ENCODE measurements at regions not wholly inside any gene's neighbourhood (a gene's known extent, or its start where the extent isn't known, plus 50 kb on each side); places are given as distances from the start of the nearest gene placed in this dataset.

- TF ChIP-seq, protein P1, sequence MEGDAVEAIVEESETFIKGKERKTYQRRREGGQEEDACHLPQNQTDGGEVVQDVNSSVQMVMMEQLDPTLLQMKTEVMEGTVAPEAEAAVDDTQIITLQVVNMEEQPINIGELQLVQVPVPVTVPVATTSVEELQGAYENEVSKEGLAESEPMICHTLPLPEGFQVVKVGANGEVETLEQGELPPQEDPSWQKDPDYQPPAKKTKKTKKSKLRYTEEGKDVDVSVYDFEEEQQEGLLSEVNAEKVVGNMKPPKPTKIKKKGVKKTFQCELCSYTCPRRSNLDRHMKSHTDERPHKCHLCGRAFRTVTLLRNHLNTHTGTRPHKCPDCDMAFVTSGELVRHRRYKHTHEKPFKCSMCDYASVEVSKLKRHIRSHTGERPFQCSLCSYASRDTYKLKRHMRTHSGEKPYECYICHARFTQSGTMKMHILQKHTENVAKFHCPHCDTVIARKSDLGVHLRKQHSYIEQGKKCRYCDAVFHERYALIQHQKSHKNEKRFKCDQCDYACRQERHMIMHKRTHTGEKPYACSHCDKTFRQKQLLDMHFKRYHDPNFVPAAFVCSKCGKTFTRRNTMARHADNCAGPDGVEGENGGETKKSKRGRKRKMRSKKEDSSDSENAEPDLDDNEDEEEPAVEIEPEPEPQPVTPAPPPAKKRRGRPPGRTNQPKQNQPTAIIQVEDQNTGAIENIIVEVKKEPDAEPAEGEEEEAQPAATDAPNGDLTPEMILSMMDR (IDR thresholded peaks at IDR 0.05; ENCODE audit: low read length): no peak
- no peak for TF ChIP-seq EZH2 (optimal IDR thresholded peaks at IDR 0.05; ENCODE audit: low read depth, low read length)
- TF ChIP-seq EZH2phosphoT487 (IDR thresholded peaks at IDR 0.05; ENCODE audit: low read length): no peak
These were observed 93.1 kb downstream of the RHOB start for GRCh38 chr2:20539776-20540586.

All from MM.1S (cell line).